Ovary (tissue), 7 donors: ENCODE measurements at regions not wholly inside any gene's neighbourhood (a gene's known extent, or its start where the extent isn't known, plus 50 kb on each side); places are given as distances from the start of the nearest gene placed in this dataset.

Experiments
- DNase-seq, 5 donors: peaks; one replicate each; pipeline ENCODE4 v3.0.0-alpha.2; 2019 to 2020
- H3K27ac ChIP-seq, 2 donors: fragments of 200-600 bp; one replicate each; pipeline versions ENCODE4 v1.5.1 to v1.8.0; 2019 to 2022
- H3K27me3 ChIP-seq: fragments of 200-600 bp; one replicate; pipeline ENCODE4 v1.8.0; 2022
- H3K36me3 ChIP-seq: fragments of 200-600 bp; sonication (generic); one replicate; pipeline ENCODE4 v1.5.1; 2019
- H3K4me1 ChIP-seq: one replicate; pipeline ENCODE4 v1.8.1; 2013; ENCODE audit warnings: mild to moderate bottlenecking, moderate library complexity; ENCODE audit not compliant: insufficient read depth
- H3K4me3 ChIP-seq: fragments of 200-600 bp; sonication (generic); one replicate; pipeline ENCODE4 v1.5.1; 2017
- H3K9me3 ChIP-seq, 2 donors: fragments of 200-600 bp in 1 of 2; sonication (generic) in 1 of 2; one replicate each; pipeline versions ENCODE4 v1.5.1 to v1.8.1; 2013 to 2019; ENCODE audit warnings: mild to moderate bottlenecking in 1 of 2, moderate library complexity in 1 of 2
- CTCF ChIP-seq, 3 donors: fragments of 450-650 bp in 2 of 3; fragments of 200-600 bp in 1 of 3; IDR thresholded peaks; one replicate each; pipeline versions ENCODE4 v1.5.1 to v1.8.0; 2016 to 2022; ENCODE audit warnings: antibody characterized with exemption in 3 of 3, mild to moderate bottlenecking in 1 of 3
- EP300 ChIP-seq: sonication (generic); formaldehyde crosslinking; IDR thresholded peaks from one replicate; pipeline ENCODE4 v1.6.1; 2017; ENCODE audit warnings: antibody characterized with exemption
- POLR2A ChIP-seq: fragments of 450-650 bp; IDR thresholded peaks from one replicate; pipeline ENCODE4 v1.6.1; 2017; ENCODE audit warnings: antibody characterized with exemption, mild to moderate bottlenecking, moderate library complexity
- WGBS, 3 donors: extraction: QIAGEN DNeasy Blood & Tissue Kit in 1 of 3; methylation state at CpG; one replicate each; pipeline versions ENCODE4 v1.1.5 to v1.1.7; 2013 to 2017; 5-methylcytosine and 5-hydroxymethylcytosine counted together
- intact Hi-C, 4 donors: fragments of 100-400 bp; cut with DNase I; formaldehyde crosslinking; loops; one replicate each; pipeline versions ENCODE4 v1.11.0 to v1.15.1; 2022 to 2023
- donor health status: DM: no; HTN: no; CAD: no; lungs with moderate emphysema.
- donor health status: DM: no; HTN: no; CAD: no.
- donor health status: Bipolar disorder and iron deficiency.
- donor health status: DM: no; HTN: no; CAD: no.
- donor health status: DM: yes; HTN: yes; CAD: no.

GRCh38 chr3:115354010-115354409 lies 206.9 kb upstream of the ZBTB20 start:
- H3K27ac ChIP-seq, result no peak overlapping the region
- WGBS, 3 donors, result 89 to 93% (median 91%) methylated on average over 3 of the region's 3 CpGs
- H3K4me3 ChIP-seq, result no peak overlapping the region
- DNase-seq, result no peak
- H3K4me1 ChIP-seq, result no peaks in the 10 kb centered on the region
- no peaks in the 10 kb centered on the region for H3K9me3 ChIP-seq
- no peaks in the 10 kb centered on the region for H3K36me3 ChIP-seq
- H3K27me3 ChIP-seq, result no peaks in the 10 kb centered on the region
- TF ChIP-seq POLR2A, result no peak
- TF ChIP-seq EP300, result no peak
- no peak for TF ChIP-seq CTCF (IDR thresholded peaks at IDR 0.05)
- intact Hi-C loops, result no loop called here

GRCh38 chr3:115357456-115357855 lies 210.4 kb upstream of the ZBTB20 start:
- Histone ChIP-seq H3K27ac (no peak overlapping the region), H3K36me3 (no peaks in the 10 kb centered on the region), H3K4me3 (no peak overlapping the region), H3K4me1 (no peaks in the 10 kb centered on the region), H3K27me3 (no peaks in the 10 kb centered on the region), H3K9me3 (no peaks in the 10 kb centered on the region)
- no peak for TF ChIP-seq POLR2A
- no peak for TF ChIP-seq CTCF (IDR thresholded peaks at IDR 0.05)
- no peak for TF ChIP-seq EP300
- no peak for DNase-seq
- intact Hi-C loops, result no loop called here
- WGBS, 3 donors, result 96 to 99% (median 98%) methylated on average over 2 of the region's 2 CpGs

- intact Hi-C loops, result no loop called here
- 5 to 12% (median 9%) methylated on average over 2 of the region's 2 CpGs for WGBS, 3 donors
- Histone ChIP-seq H3K9me3 (no peaks in the 10 kb centered on the region), H3K36me3 (no peaks in the 10 kb centered on the region), H3K27me3 (no peaks in the 10 kb centered on the region), H3K4me3 (no peak overlapping the region), H3K4me1 (no peaks in the 10 kb centered on the region), H3K27ac (no peak overlapping the region)
- DNase-seq, result no peak
- TF ChIP-seq POLR2A, result no peak
These were observed 212.4 kb upstream of the ZBTB20 start for GRCh38 chr3:115359536-115359935.

GRCh38 chr3:115361806-115362205 lies 214.7 kb upstream of the ZBTB20 start:
- TF ChIP-seq CTCF (IDR thresholded peaks at IDR 0.05) (no peak), EP300 (no peak), POLR2A (no peak)
- no peak overlapping the region for H3K4me3 ChIP-seq
- no peaks in the 10 kb centered on the region for H3K4me1 ChIP-seq
- no peak overlapping the region for H3K27ac ChIP-seq
- intact Hi-C loops, result no loop called here
- H3K9me3 ChIP-seq, result no peaks in the 10 kb centered on the region
- H3K36me3 ChIP-seq, result no peaks in the 10 kb centered on the region
- no peak for DNase-seq
- H3K27me3 ChIP-seq, result no peaks in the 10 kb centered on the region
- WGBS, 3 donors, result 18 to 41% (median 32%) methylated on average over 1 of the region's 1 CpG

GRCh38 chr3:115363071-115363470 lies 216.0 kb upstream of the ZBTB20 start:
- Histone ChIP-seq H3K27ac (no peak overlapping the region), H3K36me3 (no peaks in the 10 kb centered on the region), H3K4me3 (no peak overlapping the region), H3K9me3 (no peaks in the 10 kb centered on the region), H3K27me3 (no peaks in the 10 kb centered on the region), H3K4me1 (no peaks in the 10 kb centered on the region)
- intact Hi-C loops, result no loop called here
- TF ChIP-seq CTCF (IDR thresholded peaks at IDR 0.05) (no peak), POLR2A (no peak), EP300 (no peak)
- DNase-seq, result no peak
- WGBS, 3 donors, result 91 to 100% (median 92%) methylated on average over 1 of the region's 1 CpG
